PC-3 (cell line): ENCODE measurements at regions not wholly inside any gene's neighbourhood (a gene's known extent, or its start where the extent isn't known, plus 50 kb on each side); places are given as distances from the start of the nearest gene placed in this dataset.

Source experiments
- EZH2 ChIP-seq: fragments of 300-600 bp; sonication (generic); IDR thresholded peaks from one replicate; pipeline ENCODE4 v1.6.1; 2017; ENCODE audit warnings: antibody characterized with exemption, mild to moderate bottlenecking, low read length; ENCODE audit not compliant: unreplicated experiment
- TF ChIP-seq, protein P1 (sequence below): fragments of 300-600 bp; sonication (generic); conservative IDR thresholded peaks from 2 replicates; pipeline ENCODE4 v1.5.1; 2017; ENCODE audit warnings: antibody characterized with exemption, low read depth, mild to moderate bottlenecking, low read length

DNA sequence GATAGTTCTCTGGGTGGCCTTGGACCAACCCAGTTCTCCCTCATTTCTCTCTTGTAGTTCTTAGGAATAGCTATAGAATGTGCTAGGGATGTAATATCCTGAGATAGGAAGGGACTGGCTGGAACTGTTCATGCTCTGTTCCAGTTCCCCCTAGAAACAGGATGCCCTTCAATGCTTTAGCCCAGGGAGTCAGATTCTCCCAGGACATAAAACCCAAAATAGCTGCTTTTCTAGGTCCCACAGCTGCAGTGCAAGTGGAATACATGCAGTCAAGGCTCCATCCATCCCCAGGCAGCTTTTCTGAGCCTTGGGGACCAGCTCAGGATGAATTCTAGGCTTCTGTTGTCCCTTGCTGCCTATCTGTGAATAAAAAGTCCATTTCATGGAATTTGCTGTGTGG, 257.3 kb upstream of the CTAGE1 start:
- TF ChIP-seq, protein P1, sequence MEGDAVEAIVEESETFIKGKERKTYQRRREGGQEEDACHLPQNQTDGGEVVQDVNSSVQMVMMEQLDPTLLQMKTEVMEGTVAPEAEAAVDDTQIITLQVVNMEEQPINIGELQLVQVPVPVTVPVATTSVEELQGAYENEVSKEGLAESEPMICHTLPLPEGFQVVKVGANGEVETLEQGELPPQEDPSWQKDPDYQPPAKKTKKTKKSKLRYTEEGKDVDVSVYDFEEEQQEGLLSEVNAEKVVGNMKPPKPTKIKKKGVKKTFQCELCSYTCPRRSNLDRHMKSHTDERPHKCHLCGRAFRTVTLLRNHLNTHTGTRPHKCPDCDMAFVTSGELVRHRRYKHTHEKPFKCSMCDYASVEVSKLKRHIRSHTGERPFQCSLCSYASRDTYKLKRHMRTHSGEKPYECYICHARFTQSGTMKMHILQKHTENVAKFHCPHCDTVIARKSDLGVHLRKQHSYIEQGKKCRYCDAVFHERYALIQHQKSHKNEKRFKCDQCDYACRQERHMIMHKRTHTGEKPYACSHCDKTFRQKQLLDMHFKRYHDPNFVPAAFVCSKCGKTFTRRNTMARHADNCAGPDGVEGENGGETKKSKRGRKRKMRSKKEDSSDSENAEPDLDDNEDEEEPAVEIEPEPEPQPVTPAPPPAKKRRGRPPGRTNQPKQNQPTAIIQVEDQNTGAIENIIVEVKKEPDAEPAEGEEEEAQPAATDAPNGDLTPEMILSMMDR = no peak
- no peak for TF ChIP-seq EZH2
